NCI-H128 (cell line): ENCODE measurements at regions not wholly inside any gene's neighbourhood (a gene's known extent, or its start where the extent isn't known, plus 50 kb on each side); places are given as distances from the start of the nearest gene placed in this dataset.
"Not testable (repeated sequence)": the region's sequence is repeated elsewhere in the genome, so short reads cannot be mapped to it uniquely, and the experiment has no call there.

ENCODE experiments used
- DNase-seq: peaks from one replicate; lab custom pipeline; 2025; ENCODE audit not compliant: unreplicated experiment; lab: John Stamatoyannopoulos, UW

- no peak for DNase-seq
These were observed 152.5 kb upstream of the CHST15 start for GRCh38 chr10:124245806-124246440.

- DNase-seq, result no peak
These were observed 151.8 kb upstream of the CHST15 start for GRCh38 chr10:124245191-124245590.

GRCh38 chr10:124244256-124244877 is 151.0 kb upstream of the CHST15 start:
- DNase-seq, result no peak

- no peak for DNase-seq
These were observed 150.3 kb upstream of the CHST15 start for GRCh38 chr10:124243702-124244121.

- DNase-seq, result no peak
These were observed 149.4 kb upstream of the CHST15 start for GRCh38 chr10:124242791-124243190.

- DNase-seq, result no peak
These were observed 149.0 kb upstream of the CHST15 start for GRCh38 chr10:124242365-124242764.

- DNase-seq, result not testable (repeated sequence)
These were observed 148.1 kb upstream of the CHST15 start for GRCh38 chr10:124241510-124241909.

- no peak for DNase-seq
These were observed 147.5 kb upstream of the CHST15 start for GRCh38 chr10:124240839-124241291.

GRCh38 chr10:124239696-124240095 is 146.3 kb upstream of the CHST15 start:
- DNase-seq, result no peak

GRCh38 chr10:124239134-124239533 is 145.7 kb upstream of the CHST15 start:
- DNase-seq, result no peak

GRCh38 chr10:124238367-124238766 is 145.0 kb upstream of the CHST15 start:
- DNase-seq, result no peak

GRCh38 chr10:124237282-124237961 is 144.0 kb upstream of the CHST15 start:
- DNase-seq, result no peak

- DNase-seq, result no peak
These were observed 143.4 kb upstream of the CHST15 start for GRCh38 chr10:124236816-124237215.

- DNase-seq, result no peak
These were observed 142.7 kb upstream of the CHST15 start for GRCh38 chr10:124236136-124236535.

- no peak for DNase-seq
These were observed 141.8 kb upstream of the CHST15 start for GRCh38 chr10:124235232-124235631.

GRCh38 chr10:124233546-124234138 is 140.2 kb upstream of the CHST15 start:
- no peak for DNase-seq

- no peak for DNase-seq
These were observed 139.5 kb upstream of the CHST15 start for GRCh38 chr10:124232686-124233545.

GRCh38 chr10:124231168-124232155 is 138.1 kb upstream of the CHST15 start:
- DNase-seq, result no peak

GRCh38 chr10:124230635-124231167 is 137.3 kb upstream of the CHST15 start:
- DNase-seq, result no peak
